COLO829 (cell line): ENCODE measurements at regions not wholly inside any gene's neighbourhood (a gene's known extent, or its start where the extent isn't known, plus 50 kb on each side); places are given as distances from the start of the nearest gene placed in this dataset.
"Not testable (repeated sequence)": the region's sequence is repeated elsewhere in the genome, so short reads cannot be mapped to it uniquely, and the experiment has no call there.

Experiments
- DNase-seq: peaks from one replicate; pipeline ENCODE4 v3.0.0; 2012; ENCODE audit warnings: low spot score

- DNase-seq: no peak
Observed at GRCh38 chr20:50449738-50450492, 60.3 kb upstream of the PTPN1 start.

DNA sequence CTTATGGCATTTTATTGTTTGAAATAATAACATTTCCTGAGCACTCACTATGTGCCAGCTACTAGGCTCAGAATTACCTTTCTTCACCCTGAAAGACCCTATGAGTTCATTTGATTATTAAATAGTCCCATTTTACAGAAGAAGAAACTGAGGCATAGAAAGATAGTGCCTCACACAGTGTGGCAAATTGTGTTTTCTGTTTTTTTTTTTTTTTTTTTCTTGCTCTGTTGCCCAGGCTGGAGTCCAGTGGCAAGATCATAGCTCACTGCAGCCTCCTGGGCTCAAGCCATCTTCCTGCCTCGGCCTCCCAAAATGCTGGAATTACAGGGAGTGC, 59.7 kb upstream of the PTPN1 start:
- DNase-seq: no peak

DNA sequence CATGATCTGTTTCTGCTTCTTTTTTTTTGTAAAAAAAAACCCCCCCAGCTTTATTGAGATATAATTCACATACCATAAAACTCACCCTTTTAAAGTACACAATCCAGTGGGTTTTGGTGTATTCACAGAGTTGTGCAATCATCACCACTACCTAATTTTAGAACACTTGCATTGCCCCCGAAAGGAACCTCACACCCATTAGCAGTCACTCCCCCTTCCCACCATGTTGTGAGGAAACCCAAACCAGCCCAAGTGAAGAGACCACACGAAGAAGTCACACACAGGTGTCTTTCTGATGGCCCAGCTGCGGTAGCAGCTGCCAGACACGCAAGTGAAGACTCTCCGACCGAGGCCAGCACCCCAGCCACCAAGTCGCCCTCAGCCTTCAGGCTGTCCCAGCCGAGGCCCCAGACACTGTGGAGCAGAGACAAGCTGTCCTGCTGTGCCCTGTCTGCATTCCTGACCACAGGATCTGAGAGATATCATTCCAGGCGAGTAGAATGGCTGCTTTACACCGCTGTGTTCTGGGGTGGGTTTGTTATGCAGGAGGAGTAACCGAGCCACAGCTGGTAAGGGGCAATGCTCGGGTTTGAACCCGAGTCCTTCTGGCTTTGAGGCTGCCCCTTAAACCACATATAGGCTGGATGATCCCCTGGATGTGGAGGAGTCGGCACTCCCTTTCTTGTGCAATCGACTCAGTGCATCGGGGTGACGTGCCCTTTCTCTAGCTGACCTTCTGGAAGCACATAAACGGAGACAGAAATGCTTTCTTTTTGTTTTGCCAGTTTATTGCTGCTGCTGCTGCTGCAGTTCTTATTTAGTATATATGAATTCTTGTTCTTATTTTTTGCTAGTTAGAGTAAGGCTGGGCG, 59.1 kb upstream of the PTPN1 start:
- no peak for DNase-seq

GRCh38 chr20:50451792-50452425, 58.3 kb upstream of the PTPN1 start:
- not testable (repeated sequence) for DNase-seq

- no peak for DNase-seq
Observed at GRCh38 chr20:50453533-50454244, 56.5 kb upstream of the PTPN1 start.

GRCh38 chr20:50455245-50455644, 54.9 kb upstream of the PTPN1 start:
- DNase-seq: not testable (repeated sequence)

GRCh38 chr20:50455656-50456451, 54.3 kb upstream of the PTPN1 start:
- DNase-seq: no peak

GRCh38 chr20:50456452-50457324, 53.5 kb upstream of the PTPN1 start:
- no peak for DNase-seq

DNA sequence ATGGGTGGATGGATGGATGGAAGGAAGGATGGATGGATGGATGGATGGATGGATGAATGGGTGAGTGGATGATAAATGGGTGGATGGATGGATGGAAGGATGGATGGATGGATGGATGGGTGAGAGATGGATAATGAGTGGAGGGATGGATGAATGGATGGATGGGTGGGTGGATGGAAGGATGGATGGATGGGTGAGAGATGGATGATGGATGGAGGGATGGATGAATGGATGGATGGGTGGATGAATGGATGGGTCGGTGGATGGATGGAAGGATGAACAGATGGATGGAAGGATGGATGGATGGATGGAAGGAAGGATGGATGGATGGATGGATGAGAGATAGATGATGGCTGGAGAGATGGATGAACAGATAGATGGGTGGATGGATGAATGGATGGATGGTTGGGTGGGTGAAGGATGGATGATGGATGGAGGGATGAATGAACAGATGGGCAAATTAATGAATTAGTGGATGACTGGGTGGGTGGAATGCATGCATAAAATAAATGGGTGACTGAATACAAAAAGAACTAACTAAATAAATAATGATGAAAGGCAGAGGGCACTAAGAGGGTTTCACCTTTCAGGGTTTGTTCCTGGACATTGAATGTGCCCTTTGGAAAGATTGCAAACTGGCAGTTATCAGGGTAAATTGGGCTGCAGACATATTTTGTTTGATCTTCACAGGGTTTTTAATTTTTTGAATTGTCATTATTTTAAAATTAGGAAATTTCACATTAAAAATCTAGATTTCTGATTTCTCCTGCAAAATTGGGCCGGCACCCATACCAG, 50.9 kb upstream of the PTPN1 start:
- no peak for DNase-seq

DNA sequence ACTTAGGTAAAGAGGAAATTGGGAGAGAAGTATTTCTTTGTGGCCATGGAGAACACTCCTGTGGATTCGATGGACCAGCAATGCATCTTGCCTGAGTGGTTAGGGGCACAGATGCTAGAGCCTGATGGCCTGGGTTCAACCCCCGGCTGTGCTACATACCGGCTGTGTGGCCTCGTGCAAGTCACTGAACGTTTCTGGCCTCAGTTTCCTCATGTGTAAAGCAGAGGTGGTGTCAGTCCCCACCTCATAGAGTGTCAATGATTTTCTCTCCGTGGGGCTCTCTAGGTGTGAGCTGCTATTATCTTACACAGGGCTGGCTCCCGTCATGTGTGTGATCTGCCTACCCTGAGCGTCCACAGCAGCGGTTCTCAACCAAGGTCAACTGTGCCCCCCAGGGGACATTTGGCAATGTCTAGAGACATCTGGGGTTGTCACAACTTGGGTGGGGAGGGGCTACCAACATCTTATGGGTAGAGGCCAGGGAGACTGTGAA, 50.0 kb upstream of the PTPN1 start:
- DNase-seq: no peak
